SK-N-DZ (cell line): ENCODE measurements at regions not wholly inside any gene's neighbourhood (a gene's known extent, or its start where the extent isn't known, plus 50 kb on each side); places are given as distances from the start of the nearest gene placed in this dataset.
"Not testable (repeated sequence)": the region's sequence is repeated elsewhere in the genome, so short reads cannot be mapped to it uniquely, and the experiment has no call there.

ENCODE experiments used
- DNase-seq: peaks from one replicate; pipeline ENCODE4 v3.0.0-alpha.2; 2015; ENCODE audit warnings: low spot score

DNA sequence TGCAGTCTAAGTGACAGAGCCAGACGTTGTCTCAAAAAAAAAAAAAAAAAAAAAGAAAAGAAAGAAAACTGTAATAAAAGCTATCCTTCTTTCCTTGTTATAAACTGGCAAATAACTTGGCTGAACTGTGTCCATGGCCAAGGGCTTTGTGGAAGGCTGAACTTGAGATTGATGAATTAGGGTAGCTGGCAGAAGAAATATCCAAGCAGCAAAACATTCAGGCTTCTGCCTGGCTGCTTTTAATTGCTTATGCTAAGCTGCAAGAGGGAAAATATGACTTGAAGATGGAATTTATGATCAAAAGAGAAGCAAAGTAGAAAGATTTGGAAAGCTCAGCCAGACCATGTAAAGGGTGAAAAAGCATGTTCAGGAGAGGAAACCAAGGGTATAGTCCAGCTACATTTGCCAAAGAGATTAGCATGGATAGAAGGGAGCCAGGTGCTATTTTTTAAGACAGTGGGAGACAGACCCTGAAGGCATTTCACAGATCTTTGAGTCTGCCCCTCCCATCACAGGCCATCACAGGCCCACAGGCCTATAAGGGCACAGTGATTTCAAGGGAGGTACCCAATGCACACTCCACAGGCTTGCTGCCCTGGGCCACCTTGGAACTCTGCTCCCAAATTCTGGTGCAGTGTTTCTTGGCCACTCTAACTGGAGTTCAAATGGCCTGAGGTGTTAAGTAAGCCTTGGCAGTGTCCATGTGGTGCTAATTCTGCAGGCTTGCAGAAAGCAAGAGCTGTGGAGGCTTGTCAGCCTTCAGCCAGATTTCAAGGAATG lies 226.0 kb downstream of the AEBP2 start:
- DNase-seq, result no peak

DNA sequence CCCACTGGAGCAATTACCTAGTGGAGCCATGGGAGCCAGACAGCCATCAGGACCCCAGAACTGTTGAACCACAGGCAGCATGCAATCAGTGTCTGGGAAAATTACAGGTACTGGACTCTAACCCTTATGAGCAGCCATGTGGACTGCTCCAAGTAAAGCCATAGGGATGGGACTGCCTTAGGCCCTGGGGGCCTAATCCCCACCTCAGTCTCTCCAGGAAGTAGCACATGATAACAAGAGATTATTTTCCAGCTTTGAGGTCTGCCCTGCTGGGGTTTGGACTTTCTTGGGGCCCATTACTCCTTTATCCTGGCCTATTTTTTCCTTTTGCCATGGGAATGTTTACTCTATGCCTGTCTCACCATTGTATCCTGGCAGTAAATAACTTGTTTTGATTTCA lies 226.8 kb downstream of the AEBP2 start:
- no peak for DNase-seq

DNA sequence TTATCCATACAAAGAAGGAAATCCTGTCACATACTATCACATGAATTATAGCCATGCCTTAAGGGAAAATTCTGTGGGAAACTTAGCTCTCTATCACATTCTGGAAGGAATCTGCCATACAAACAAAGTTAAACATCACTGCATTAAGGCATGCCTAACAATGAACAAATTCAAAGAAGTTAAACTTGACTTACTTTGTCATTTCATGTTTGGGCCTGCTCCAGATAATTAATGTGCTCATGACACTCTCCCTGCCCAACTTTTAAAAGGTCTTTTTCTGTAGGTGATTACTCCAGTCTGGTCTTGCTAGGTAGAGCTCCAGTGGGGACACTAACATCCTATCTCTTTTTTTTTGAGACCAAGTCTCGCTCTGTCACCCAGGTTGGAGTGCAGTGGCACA lies 230.5 kb downstream of the AEBP2 start:
- no peak for DNase-seq

DNA sequence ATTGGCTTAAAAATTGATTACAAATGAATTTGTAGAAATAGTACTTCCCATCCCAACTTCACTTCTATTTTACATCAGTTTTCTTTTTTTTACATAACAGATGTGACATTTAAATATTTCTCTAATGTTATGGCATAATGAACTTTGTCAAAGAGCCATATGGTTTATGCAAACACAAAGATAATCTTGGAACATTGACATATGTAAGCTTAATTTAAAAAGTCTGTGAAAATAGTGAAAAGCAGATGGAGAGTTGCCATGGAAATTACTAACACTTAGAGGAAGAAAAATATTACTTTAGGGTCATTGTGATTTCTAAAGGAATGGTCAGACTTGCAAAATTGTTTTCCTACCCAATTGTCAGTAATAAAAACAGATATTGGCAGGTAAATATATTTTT lies 232.4 kb downstream of the AEBP2 start:
- DNase-seq, result peak; percentile 32

DNA sequence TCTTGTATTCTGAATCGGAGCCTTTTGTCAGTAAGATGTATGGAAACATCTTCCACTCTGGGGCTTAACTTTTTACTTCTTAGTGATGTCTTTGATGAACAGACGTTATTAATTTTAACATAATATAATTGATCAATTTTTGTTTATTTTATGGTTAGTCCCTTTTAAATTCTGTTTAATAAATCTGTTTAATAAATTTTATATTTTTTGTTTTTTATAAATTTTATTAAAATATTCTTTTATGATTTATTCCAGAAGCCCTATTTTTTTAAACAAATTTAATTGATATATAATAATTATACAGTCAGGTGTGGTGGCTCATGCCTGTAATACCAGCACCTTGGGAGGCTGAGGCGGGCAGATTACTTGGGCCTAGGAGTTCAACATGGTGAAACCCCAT lies 235.1 kb downstream of the AEBP2 start:
- DNase-seq, result no peak

DNA sequence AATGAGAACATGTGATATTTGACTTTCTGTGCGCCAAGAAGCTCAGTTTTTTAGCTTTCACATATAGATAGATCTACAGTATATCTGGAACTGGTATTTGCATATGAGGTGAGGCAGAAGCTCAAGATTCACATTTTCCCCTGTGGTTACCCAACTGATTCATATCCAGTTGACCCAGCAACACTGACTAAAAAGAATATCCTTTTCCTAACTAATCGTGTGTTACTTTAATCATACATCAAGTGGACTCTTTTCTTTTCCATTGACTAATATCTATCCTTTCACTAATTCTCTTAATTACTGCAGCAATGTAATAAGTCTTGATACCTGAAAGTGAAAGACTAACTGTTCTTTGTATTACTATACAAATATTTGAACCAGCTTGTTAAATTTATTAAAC lies 236.1 kb downstream of the AEBP2 start:
- DNase-seq, result no peak

DNA sequence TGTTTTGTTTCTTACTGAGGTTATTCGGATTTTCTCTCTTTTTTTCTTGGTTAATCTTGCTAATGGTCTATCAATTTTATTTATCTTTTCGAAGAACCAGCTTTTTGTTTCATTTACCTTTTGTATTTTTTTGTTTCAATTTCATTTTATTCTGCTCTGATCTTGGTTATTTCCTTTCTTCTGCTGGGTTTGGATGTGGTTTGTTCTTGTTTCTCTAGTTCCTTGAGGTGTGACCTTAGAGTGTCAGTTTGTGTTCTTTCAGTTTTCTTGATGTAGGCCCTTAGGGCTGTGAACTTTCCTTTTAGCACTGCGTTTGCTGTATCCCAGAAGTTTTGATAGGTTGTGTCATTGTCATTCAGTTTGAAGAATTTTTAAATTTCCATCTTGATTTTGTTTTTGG lies 239.2 kb downstream of the AEBP2 start:
- not testable (repeated sequence) for DNase-seq

DNA sequence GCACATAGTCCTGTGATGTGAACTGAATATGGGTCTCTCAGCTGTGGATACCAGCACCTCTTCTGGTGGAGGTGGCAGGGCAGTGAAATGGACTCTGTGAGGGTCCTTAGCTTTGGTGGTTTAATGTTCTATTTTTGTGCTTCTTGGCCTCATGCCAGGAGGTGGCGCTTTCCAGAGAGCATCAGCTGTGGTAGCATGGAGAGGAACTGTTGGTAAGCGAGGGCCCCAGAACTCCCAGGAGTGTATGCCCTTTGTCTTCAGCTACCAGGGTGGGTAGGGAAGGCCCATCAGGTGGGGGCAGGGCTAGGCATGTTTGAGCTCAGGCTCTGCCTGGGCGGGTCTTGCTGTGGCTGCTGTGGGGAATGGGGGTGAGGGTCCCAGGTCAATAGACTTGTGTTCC lies 241.7 kb downstream of the AEBP2 start:
- DNase-seq, result no peak

DNA sequence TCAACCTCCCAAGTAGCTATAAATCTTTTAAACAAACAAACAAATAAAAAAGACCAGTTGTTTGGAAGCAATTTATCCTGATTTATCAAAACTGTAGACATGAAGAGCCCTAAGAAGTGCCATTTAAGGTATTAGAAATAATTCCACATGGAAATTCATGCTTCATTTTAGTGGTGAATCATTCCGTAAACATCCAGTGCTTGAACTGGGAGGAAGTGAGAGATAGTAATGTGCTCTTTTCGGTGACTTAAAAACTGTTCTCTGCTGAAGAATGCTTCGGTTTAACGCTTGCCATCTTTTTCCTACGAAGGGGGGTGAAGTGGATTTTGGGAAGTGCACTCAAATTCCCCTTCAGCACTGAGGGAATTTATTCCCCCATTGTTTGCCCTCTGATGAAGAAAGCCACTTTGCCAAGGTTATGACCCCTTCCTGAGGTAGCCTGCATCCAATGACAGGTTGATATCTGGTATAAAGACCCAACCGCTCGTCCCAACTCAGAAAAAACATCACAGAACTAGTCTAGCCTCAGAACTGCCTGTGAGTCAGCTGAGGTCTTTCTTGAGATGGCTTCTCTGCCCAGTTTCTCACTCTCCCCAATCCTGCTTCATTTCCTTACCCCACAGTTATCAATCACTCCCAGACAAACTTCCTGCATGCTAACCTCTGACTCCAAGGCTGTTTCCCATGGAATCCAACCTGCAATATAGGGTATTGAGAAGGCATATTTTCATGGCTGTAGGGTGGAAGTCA lies 244.1 kb downstream of the AEBP2 start:
- no peak for DNase-seq

DNA sequence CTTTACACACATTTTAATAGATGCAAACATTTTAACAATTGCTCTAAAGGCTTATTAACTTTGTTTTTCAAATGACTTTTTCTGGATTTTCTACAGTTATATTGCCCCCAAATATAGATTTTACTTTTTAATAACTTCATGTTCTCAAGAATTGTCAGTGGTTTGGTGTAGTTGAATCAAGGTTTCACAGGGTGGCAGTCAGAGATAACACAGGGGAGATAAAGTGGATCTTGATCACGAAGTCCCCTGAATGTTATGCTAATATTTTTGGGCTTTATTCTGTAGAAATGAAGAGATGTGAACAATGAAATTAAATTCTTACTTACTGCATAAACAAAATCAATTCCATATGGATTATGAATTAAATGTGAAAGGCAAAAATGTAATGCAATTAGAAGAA lies 248.1 kb downstream of the AEBP2 start:
- no peak for DNase-seq

DNA sequence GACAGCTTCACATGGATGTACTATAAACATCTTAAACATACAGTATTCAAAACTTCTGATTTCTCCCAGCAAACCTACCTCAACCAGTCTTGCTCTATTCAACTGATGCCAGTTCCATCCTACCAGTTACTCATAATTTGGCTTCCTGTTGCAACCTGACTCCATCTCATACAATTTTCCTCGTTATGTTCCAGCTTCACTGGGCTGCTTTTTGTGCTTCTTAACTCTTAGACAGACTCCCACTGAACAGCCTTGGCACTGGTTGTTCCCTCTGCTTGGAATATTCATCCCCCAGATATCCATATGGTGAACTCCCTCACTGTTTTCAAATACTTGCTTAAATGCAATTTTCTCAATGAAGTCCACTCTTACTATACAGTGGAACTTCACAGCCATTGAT lies 249.2 kb downstream of the AEBP2 start:
- DNase-seq, result no peak

DNA sequence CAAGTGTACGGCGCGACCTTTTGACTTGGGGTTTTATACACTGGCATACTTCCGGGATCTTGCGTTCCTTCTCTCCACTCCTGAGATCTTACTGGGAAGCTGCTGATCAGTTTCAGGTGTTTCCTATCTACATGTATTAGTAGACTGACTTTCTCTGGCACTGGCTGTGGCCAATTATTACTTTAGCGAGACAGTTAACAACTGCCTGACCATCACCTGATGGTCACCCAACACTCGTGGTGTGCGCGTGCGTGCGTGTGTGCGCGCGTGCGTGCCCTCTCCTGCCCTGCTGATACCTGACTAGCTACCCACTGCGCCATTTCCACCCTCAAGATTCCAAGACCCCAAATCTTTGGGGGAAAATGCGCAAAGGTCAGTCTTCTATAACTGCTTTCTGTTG lies 249.9 kb downstream of the AEBP2 start:
- DNase-seq, result no peak

DNA sequence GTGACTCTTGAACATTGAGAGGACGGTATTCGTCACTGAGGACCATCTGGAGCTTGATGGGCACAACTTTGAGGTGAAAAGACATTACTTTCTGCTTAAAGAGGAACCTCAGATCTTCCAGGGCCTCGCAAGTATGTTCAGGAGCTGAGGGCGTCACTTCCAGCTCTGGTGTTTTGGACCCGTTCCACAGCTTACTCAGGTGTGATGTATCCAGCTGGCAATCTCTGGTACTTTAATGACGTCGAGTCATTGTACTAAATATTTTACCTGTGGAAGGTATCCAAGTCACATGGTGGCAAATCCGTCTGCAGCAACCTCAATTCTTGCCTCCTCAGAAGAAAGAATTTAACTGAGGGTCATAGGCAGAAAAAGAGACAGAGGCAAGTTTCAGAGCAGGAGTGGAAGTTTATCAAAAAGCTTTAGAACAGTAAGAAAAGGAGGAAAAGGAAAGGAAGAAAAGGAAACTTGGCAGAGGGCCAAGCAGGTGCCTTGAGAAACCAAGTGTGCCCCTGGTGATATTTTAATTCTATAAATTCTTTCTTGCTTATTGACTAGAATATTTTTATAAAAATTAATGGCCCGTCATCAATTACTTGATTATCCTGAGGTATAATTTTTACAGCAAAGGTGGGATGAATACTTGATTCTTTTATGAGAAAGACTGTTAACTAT lies 250.6 kb downstream of the AEBP2 start:
- no peak for DNase-seq

DNA sequence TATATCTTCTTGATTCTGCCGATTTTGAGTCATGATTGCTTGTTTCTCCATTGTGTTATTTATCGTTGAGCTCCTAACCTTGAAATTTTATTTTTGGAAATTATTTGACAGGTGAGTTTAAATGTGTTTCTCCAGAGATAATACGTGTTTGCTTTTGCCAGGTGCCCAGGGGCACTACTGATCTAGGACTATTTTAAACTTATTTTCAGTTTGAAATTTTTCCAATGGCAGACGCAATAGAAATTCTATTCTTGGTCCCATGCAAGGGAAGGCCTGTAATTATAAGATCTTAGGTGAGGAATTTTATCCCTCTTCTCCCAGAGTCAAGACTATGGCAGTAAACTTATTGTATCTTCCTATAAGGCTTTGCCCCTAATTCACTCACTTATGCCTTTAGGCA lies 252.8 kb downstream of the AEBP2 start:
- DNase-seq, result no peak

DNA sequence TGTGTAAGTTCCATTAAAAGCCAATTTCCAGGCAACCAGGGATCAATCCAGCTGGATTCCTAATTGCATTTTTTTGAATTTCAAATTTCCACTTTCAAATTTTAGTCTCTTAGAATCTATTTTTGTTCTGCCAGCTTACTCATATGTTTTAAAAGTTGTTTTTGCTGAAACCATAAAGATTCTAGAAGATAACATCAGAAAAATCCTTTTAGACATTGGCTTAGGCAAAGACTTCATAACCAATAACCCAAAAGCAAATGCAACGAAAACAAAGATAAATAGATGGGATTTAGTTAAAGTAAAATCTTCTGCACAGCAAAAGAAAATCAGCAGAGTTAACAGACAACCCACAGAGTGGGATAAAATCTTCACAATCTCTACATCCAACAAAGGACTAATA lies 253.3 kb downstream of the AEBP2 start:
- DNase-seq, result no peak

DNA sequence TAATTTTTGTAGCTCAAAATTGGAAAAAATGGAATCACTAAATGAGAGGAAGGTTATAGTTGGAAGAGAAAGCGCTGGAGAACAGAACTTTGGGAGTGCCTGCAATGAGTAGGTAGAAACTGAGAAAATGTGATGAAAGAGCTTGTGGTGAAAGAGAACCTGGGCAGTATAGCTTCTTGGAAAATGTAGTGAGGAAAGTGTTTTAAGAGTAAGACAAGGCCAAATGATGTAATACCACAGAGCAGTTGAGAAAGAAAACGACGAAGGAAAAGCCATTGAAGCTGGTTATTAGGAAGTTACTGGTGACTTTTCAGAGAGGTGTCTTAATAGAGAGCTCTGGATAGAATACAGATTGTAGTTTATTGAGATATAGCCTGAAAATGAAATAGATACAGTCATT lies 255.3 kb downstream of the AEBP2 start:
- DNase-seq, result no peak

DNA sequence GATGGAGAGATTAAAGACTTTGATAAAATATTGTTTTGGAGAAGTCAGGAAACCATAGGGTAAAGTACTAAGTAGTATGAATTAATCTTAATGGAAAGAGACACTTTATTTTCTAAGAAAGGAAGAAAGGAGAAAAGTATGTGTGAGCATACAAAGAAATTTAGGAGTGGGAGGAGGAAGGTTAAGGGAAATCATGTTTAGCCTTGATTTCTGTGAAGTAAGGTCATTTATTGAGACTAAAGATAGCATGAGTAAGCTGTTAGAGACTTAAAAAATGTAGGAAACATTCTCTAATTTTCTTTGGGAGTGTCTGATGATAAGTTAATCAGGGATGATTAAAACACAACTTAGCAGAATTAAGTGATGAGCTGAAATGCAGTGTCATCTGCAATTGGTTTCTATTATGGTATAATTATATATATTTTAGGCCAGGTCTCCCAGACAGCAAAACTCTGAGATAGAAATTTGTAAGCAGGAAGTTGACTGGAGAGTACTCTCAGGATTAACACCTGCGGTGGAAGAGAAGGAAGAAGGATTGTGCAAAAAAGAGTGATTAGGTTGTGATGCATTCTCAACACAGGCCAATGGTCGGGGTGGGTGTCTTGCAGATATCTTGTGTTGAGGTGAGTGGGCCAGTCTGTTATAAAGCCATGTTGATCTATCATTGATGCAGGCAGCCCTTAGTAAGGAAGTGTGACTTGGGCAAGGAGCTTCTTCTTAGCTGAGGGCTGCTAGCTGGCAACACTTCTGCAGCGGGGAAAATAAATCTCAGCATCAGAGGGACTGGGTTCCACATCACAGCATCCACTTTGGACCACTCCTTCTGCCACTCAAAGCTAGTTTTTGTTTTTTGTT lies 256.2 kb downstream of the AEBP2 start:
- DNase-seq, result no peak

DNA sequence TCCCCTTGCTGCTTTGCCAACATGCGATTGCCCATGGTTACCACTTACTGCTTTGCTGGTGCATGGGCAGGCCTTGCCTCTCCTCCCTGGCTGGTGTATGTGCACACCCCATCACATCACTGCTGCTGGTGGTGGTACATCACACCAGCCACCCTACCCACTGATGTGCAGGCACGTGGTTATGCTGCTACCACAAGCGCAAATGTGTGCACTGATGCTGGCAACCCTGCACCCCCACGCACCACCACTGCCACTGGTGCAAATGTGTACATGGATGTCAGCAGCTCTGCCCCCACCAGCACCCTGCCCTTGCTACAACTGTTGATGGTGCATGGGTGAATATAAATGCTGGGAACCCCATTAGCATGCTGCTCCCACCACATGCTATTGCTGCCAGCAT lies 261.7 kb downstream of the AEBP2 start:
- DNase-seq, result no peak

DNA sequence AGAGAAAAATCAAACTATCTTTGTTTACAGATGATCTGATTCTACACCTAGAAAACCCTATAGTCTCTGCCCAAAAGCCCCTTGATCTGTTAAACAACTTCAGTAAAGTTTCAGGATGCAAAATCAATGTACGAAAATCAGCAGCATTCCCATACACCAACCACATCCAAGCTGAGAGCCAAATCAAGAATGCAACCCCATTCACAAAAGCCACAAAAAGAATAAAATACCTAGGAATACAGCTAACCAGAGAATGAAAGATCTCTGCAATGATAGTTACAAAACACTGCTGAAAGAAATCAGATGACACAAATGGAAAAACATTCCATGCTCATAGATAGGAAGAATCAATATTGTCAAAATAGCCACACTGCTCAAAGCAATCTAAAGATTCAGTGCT lies 265.7 kb downstream of the AEBP2 start:
- no peak for DNase-seq

DNA sequence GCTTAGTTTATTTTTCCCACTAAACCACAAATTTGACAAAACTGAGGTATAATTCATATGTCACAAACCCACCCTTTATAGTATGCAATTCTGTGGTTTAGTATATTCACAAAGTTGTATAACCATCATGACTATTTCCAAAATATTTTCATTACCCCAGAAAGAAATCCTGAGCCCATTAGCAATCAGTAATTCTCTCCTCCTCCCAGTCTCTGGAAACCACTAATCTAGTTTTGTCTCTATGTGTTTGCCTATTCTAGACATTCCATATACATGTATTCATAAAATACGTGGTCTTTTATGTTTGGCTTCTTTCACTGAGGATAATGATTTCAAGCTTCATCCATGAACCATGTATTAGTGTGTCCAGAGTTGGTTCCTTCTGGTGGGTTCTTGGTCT lies 267.6 kb downstream of the AEBP2 start:
- DNase-seq, result no peak

DNA sequence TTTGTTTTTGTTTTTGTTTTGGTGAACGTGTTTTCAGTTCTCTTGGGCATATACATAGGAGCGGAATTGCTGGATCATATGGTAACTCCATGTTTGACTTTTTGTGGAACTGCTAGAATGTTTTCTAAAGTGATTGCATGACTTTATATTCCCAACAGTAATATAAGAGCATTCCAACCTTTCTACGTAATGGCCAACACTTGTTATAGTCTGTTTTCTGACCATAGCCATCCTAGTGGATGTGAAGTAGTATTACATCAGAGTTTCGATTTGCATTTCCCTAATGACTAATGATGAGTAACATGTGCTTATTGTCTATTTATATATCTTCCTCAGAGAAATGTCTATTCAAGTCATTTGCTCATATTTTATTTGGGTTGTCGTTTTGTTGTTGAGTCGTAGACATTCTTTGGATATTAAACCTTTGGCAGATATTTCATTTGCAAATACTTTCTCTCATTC lies 268.7 kb downstream of the AEBP2 start:
- DNase-seq, result no peak

DNA sequence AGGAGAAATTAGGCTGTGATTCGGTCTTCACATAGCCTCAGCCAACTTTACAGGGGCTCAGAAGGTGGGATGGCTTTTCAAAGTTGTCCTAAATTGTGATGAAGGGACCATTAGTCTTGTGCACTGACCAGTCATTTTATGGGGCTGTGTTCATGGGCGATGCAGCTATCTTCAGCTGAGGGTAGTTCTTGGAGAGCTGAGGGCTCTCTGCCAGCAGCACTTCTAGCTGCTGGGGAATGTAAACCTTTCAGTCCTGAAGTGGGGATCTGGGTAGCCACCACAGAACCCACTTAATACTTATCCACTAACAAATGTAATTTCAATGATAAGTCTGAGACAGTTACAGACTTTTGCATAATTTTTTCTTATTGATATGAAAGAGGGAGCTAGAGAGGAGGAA lies 270.6 kb downstream of the AEBP2 start:
- no peak for DNase-seq
